ENCODE measurements at regions not wholly inside any gene's neighbourhood (a gene's known extent, or its start where the extent isn't known, plus 50 kb on each side); places are given as distances from the start of the nearest gene placed in this dataset.

- DNase-seq = no peak
- TF ChIP-seq, protein P1, sequence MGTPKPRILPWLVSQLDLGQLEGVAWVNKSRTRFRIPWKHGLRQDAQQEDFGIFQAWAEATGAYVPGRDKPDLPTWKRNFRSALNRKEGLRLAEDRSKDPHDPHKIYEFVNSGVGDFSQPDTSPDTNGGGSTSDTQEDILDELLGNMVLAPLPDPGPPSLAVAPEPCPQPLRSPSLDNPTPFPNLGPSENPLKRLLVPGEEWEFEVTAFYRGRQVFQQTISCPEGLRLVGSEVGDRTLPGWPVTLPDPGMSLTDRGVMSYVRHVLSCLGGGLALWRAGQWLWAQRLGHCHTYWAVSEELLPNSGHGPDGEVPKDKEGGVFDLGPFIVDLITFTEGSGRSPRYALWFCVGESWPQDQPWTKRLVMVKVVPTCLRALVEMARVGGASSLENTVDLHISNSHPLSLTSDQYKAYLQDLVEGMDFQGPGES (IDR thresholded peaks at IDR 0.05; ENCODE audit: low read depth, low read length) = no peak
- TF ChIP-seq RAD21 (IDR thresholded peaks at IDR 0.05; ENCODE audit: low read length) (no peak), EP300 (IDR thresholded peaks at IDR 0.05; ENCODE audit: borderline replicate concordance in 1 of 2, low read depth in 1 of 2, low read length in 1 of 2) (no peak), USF2 (IDR thresholded peaks at IDR 0.05; ENCODE audit: borderline replicate concordance, low read depth, low read length) (no peak), MEF2A (IDR thresholded peaks at IDR 0.05; ENCODE audit: borderline replicate concordance, low read depth) (no peak), RCOR1 (IDR thresholded peaks at IDR 0.05; ENCODE audit: low read length) (no peak), CHD2 (IDR thresholded peaks at IDR 0.05; ENCODE audit: low read length, partially characterized antibody) (no peak), RFX5 (IDR thresholded peaks at IDR 0.05; ENCODE audit: low read length) (no peak), JUND (IDR thresholded peaks at IDR 0.05) (no peak), USF1 (IDR thresholded peaks at IDR 0.05; ENCODE audit: borderline replicate concordance, low read depth) (no peak), ELF1 (IDR thresholded peaks at IDR 0.05) (no peak), GATA2 (CRISPR knock-in tag; IDR thresholded peaks at IDR 0.05) (no peak), MAX (IDR thresholded peaks at IDR 0.05; ENCODE audit: low read depth) (no peak), TEAD4 (IDR thresholded peaks at IDR 0.05; ENCODE audit: borderline replicate concordance, insufficient read depth) (no peak), RXRA (IDR thresholded peaks at IDR 0.05; ENCODE audit: borderline replicate concordance, low read depth) (no peak), TAF1 (IDR thresholded peaks at IDR 0.05; ENCODE audit: borderline replicate concordance, low read depth, low read length) (no peak), NFIC (IDR thresholded peaks at IDR 0.05; ENCODE audit: borderline replicate concordance) (no peak), SIN3A (IDR thresholded peaks at IDR 0.05; ENCODE audit: borderline replicate concordance, low read depth, low read length) (no peak)
- TF ChIP-seq, protein P2, sequence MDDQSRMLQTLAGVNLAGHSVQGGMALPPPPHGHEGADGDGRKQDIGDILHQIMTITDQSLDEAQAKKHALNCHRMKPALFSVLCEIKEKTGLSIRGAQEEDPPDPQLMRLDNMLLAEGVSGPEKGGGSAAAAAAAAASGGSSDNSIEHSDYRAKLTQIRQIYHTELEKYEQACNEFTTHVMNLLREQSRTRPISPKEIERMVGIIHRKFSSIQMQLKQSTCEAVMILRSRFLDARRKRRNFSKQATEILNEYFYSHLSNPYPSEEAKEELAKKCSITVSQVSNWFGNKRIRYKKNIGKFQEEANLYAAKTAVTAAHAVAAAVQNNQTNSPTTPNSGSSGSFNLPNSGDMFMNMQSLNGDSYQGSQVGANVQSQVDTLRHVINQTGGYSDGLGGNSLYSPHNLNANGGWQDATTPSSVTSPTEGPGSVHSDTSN (IDR thresholded peaks at IDR 0.05) = no peak
- TF ChIP-seq, protein P3, sequence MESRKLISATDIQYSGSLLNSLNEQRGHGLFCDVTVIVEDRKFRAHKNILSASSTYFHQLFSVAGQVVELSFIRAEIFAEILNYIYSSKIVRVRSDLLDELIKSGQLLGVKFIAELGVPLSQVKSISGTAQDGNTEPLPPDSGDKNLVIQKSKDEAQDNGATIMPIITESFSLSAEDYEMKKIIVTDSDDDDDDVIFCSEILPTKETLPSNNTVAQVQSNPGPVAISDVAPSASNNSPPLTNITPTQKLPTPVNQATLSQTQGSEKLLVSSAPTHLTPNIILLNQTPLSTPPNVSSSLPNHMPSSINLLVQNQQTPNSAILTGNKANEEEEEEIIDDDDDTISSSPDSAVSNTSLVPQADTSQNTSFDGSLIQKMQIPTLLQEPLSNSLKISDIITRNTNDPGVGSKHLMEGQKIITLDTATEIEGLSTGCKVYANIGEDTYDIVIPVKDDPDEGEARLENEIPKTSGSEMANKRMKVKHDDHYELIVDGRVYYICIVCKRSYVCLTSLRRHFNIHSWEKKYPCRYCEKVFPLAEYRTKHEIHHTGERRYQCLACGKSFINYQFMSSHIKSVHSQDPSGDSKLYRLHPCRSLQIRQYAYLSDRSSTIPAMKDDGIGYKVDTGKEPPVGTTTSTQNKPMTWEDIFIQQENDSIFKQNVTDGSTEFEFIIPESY (IDR thresholded peaks at IDR 0.05; ENCODE audit: borderline replicate concordance, low read depth) = no peak
- Histone ChIP-seq H3K4me1 (ENCODE audit: control insufficient read depth in 1 of 2, insufficient read depth in 2 of 2, low read depth in 1 of 2, low read length in 1 of 2) (peaks cover 0 to 16% of the 10 kb centered on the region in 2 experiments; a peak in 2 of 4 replicates), H3K27me3 (ENCODE audit: insufficient read depth) (peaks cover 16% of the 10 kb centered on the region), H2AFZ (ENCODE audit: low read depth) (no peak overlapping the region), H3K9me2 (no peaks in the 10 kb centered on the region), H3F3A (replicated peaks; ENCODE audit: insufficient read depth) (no peaks in the 10 kb centered on the region), H3K79me2 (ENCODE audit: insufficient read depth) (no peaks in the 10 kb centered on the region), H3K4me2 (no peak overlapping the region), H3K9ac (no peak overlapping the region), H3K4me3 (ENCODE audit: low read depth in 2 of 2, low read length in 1 of 2) (no peak overlapping the region), H4K20me1 (ENCODE audit: insufficient read depth) (no peaks in the 10 kb centered on the region), H3K36me3 (replicated peaks in 1 of 2; ENCODE audit: control insufficient read depth in 1 of 2, insufficient read depth in 2 of 2, low read length in 1 of 2) (no peaks in the 10 kb centered on the region), H3K27ac (ENCODE audit: low read depth in 2 of 2, low read length in 1 of 2) (no peak overlapping the region), H3K9me3 (no peaks in the 10 kb centered on the region)
- ChIA-PET CTCF (interaction anchor here (4.9 to 5.2 kb wide), 2 partner anchors 51 to 116 kb away, joined by 23 to 28 read pairs; no protein-coding TSS in a partner anchor), POLR2A (no interaction called here)
- 67% methylated on average over 6 of the region's 6 CpGs for WGBS (ENCODE audit: low lambda C conversion rate)
Measured at GRCh38 chr11:45052361-45052760, 94.1 kb upstream of the PRDM11 start.

Measured in SK-N-SH (cell line).